HFF-Myc (cell line): ENCODE measurements at regions not wholly inside any gene's neighbourhood (a gene's known extent, or its start where the extent isn't known, plus 50 kb on each side); places are given as distances from the start of the nearest gene placed in this dataset.

Experiments
- DNase-seq: peaks from one replicate; pipeline ENCODE4 v3.0.0-alpha.2; 2011; ENCODE audit warnings: low read depth; ENCODE audit errors: extremely low read depth
- H3K4me3 ChIP-seq: replicated peaks from 2 replicates; pipeline ENCODE4 v1.5.1; 2011; ENCODE audit warnings: low read depth, mild to moderate bottlenecking, control low read depth, low read length
- TF ChIP-seq, protein P1 (sequence below): IDR thresholded peaks from 2 replicates; pipeline ENCODE4 v1.5.1; 2012; ENCODE audit warnings: mild to moderate bottlenecking, low read depth, low read length, control low read depth; ENCODE audit errors: missing control alignments

GRCh38 chr5:175351897-175352590 lies 91.9 kb downstream of the DRD1 start:
- H3K4me3 ChIP-seq, result no peak overlapping the region
- DNase-seq, result no peak
- TF ChIP-seq, protein P1, sequence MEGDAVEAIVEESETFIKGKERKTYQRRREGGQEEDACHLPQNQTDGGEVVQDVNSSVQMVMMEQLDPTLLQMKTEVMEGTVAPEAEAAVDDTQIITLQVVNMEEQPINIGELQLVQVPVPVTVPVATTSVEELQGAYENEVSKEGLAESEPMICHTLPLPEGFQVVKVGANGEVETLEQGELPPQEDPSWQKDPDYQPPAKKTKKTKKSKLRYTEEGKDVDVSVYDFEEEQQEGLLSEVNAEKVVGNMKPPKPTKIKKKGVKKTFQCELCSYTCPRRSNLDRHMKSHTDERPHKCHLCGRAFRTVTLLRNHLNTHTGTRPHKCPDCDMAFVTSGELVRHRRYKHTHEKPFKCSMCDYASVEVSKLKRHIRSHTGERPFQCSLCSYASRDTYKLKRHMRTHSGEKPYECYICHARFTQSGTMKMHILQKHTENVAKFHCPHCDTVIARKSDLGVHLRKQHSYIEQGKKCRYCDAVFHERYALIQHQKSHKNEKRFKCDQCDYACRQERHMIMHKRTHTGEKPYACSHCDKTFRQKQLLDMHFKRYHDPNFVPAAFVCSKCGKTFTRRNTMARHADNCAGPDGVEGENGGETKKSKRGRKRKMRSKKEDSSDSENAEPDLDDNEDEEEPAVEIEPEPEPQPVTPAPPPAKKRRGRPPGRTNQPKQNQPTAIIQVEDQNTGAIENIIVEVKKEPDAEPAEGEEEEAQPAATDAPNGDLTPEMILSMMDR, result no peak

- no peak for DNase-seq
- TF ChIP-seq, protein P1, result no peak
- no peak overlapping the region for H3K4me3 ChIP-seq
Measured at GRCh38 chr5:175351126-175351525, 92.9 kb downstream of the DRD1 start.

DNA sequence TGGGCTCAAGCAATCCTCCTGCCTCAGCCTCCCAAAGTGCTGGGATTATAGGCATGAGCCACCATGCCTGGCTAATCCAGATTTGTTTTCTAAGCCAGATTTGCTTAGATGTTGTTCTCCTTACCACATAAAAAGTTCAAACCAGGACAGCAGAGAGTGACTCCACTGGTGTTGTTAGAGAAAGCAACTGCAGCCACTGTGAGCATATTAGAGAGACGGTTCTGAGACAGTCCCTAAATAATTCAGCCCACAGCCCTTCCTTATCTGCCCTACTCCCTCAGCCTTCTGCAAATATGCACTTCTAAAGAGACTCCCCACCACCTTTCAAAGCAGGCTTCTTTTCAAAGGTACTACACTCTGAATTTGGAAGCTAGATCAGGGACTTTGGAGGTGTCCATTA lies 96.1 kb downstream of the DRD1 start:
- TF ChIP-seq, protein P1, result no peak

GRCh38 chr5:175347027-175347426 lies 97.0 kb downstream of the DRD1 start:
- TF ChIP-seq, protein P1, result no peak
- no peak for DNase-seq
- no peak overlapping the region for H3K4me3 ChIP-seq

More for the DNA sequence above, 96.1 kb downstream of the DRD1 start:
- H3K4me3 ChIP-seq, result no peak overlapping the region
- no peak for DNase-seq

GRCh38 chr5:175344331-175345195 lies 99.4 kb downstream of the DRD1 start:
- TF ChIP-seq, protein P1, result no peak
- DNase-seq, result no peak
- no peak overlapping the region for H3K4me3 ChIP-seq

GRCh38 chr5:175343308-175343707 lies 100.7 kb downstream of the DRD1 start:
- no peak for DNase-seq
- H3K4me3 ChIP-seq, result no peak overlapping the region
- TF ChIP-seq, protein P1, result no peak
